ENCODE measurements at regions not wholly inside any gene's neighbourhood (a gene's known extent, or its start where the extent isn't known, plus 50 kb on each side); places are given as distances from the start of the nearest gene placed in this dataset.

DNA sequence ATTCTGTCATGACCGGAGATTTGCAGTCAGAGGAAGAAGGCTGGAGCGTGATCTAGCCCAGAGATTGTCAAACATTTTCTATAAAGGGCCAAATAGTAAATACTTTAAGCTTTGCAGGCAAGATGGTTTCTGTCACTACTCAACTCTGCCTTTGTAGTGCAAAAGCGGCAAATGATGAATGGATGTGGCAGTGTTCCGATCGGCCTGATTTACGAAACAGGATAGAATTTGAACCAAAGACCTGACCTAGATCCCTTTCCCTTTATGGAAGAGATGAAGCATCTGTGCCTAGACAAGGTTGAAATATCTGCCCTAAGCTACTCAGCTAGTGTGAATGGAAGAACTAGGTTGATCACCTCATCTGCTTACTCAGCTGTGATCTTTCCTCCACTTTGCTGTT is 209.5 kb downstream of the YTHDC2 start:
- TF ChIP-seq, protein P1, sequence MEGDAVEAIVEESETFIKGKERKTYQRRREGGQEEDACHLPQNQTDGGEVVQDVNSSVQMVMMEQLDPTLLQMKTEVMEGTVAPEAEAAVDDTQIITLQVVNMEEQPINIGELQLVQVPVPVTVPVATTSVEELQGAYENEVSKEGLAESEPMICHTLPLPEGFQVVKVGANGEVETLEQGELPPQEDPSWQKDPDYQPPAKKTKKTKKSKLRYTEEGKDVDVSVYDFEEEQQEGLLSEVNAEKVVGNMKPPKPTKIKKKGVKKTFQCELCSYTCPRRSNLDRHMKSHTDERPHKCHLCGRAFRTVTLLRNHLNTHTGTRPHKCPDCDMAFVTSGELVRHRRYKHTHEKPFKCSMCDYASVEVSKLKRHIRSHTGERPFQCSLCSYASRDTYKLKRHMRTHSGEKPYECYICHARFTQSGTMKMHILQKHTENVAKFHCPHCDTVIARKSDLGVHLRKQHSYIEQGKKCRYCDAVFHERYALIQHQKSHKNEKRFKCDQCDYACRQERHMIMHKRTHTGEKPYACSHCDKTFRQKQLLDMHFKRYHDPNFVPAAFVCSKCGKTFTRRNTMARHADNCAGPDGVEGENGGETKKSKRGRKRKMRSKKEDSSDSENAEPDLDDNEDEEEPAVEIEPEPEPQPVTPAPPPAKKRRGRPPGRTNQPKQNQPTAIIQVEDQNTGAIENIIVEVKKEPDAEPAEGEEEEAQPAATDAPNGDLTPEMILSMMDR (IDR thresholded peaks at IDR 0.05; ENCODE audit: low read depth, low read length, poor library complexity, severe bottlenecking), result no peak
- TF ChIP-seq EZH2phosphoT487 (IDR thresholded peaks at IDR 0.05; ENCODE audit: borderline replicate concordance, low read length), result no peak
